GM21786 (cell line): ENCODE measurements at regions not wholly inside any gene's neighbourhood (a gene's known extent, or its start where the extent isn't known, plus 50 kb on each side); places are given as distances from the start of the nearest gene placed in this dataset.

Experiments used
- ATAC-seq: cut with Tn5 transposase; IDR thresholded peaks from one replicate; pipeline ENCODE4 v1.9.1; 2021; ENCODE audit not compliant: unreplicated experiment

DNA sequence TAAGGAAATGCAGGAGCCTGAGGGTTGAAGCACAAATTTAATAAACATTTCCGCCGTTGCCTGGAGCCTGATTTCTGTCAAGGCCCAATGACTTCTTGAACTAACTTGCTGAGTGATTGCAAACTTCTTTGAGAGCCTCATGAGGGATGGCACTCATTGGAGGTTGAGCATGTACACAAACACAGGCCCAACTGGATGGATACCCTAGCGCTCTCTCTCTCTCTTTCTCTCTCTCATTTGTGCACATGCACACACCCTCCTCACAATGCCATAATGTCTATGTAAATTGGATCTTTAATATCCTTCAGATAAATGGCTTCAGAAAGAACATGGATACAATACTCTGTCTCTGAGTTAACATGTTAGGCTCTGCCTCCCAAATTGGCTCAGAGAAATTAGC is 597.7 kb upstream of the CADM1 start:
- ATAC-seq, result no peak

DNA sequence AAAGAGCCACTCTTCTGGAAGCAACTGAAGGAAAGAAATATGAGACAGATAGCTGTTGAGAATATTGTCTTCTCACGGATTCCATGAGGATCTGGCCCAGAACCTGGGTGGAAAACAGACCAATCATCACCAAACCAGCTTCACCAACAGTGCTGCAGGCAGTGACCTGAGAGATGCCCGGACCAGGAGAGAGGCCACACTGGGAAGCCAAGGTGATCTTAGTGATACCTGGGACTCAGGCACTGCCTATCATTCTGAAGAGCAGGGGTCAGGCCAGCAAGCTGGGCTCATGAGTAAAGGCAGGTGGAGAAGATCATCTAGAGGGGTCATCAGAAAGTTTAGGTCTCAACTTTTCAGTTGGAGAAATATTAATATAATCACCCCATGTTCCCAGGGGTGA is 595.8 kb upstream of the CADM1 start:
- ATAC-seq, result no peak

DNA sequence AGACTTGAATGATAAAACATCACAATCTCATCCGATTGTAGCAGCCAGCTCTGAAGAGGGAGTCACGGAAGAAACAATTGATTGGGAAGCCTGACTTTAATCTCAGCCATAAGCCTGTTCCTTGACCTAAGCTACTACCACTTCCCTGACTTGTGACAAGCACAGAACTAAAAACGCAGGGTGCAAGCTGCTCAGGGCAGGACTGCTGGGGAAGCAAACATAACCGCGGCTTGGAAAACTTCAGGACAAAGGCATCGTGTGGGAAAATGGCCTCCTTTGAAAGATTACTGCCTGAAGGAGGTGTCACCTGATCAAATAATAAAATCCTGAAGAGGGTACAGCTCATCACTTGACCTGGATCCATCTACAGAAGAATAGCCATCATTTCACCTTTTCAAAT is 595.3 kb upstream of the CADM1 start:
- ATAC-seq, result no peak

DNA sequence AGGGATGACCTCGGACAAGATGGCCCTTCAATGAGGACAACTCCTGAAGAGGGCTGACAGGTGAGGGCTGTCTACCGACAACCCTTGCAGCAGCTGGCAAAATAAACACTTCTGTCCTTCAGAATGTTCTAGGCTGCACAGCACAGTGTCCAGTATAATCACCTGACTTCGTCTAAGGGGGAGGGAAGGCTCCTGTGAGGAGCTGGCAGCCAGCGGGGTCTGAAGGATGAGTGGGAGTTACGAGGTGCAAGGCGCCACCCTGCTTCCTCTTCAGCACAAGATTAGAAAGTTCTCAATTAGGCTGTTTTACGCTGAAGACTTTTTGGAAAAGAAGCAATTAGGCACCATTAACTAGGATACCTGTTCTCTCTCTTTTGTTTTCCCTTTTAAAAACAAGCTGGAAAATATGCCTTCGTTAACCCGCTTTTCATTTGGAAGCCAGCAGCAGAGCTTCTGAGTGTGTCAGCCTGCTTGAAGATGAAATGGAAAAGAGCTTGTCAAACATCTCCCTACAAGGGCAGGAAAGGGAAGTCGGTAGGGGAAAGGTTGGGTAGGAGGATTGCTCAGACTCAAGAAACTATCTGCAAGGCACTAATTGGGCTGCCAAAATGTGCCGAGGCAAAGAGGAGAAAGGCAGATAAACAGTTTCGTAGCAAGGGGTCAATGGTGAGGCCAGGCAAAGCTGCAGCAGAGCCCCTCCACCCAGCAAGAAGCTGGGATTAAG is 592.2 kb upstream of the CADM1 start:
- ATAC-seq, result no peak

DNA sequence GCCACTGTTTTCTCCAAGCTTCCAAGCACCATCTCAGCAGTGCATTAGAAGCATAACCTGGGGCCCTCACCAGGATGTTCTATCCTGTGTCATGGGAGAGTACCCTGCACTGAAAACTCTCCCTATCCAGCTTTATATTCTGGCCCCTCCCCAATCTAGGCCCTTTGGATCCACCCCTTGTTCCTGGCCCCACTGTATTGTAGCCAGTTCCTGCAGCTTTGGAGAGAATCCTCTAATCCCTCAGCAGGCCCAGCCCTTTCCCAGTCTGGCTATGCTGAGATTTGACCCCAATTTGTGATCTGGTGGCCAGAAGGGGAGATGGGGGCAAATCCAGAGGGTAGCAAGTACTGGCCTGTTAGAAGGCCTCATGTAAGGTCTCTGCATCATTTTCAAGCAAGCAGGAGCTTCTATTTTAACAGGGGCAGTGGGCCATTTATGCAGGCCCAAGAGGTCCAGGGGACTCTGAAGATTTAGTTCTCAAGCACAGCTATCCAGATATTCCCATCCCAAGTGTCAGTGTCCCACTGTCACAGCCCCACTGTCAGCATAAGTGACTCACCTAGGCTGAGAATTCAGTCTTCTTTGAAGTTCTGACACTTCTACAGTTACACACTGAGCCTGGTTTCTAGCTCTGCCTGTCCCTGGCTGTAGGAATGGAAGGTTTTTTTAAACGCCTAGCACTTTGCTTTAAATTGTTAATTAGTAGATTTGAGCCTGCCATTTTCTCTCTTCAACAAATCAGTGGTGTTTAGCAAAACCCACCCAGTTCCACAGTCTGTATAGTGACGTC is 589.5 kb upstream of the CADM1 start:
- no peak for ATAC-seq

DNA sequence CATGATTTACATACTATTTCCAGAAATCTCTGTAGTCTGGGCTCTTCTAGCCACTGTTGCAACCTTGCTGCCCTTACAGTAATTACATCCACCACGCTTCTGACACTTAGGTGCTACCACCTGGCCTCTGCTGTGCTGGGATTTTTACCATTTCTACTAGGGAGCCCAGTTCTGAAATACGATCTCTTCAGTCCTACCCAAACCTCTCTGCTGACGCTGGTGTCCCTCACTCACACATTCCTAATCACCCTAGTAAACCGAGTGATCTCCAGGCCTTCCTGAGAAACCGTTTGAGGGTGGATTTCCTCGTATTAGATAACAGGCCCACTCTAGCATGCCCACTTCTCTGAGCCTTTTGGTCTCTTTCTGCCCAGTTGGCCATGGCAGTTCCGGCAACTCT is 588.9 kb upstream of the CADM1 start:
- no peak for ATAC-seq

DNA sequence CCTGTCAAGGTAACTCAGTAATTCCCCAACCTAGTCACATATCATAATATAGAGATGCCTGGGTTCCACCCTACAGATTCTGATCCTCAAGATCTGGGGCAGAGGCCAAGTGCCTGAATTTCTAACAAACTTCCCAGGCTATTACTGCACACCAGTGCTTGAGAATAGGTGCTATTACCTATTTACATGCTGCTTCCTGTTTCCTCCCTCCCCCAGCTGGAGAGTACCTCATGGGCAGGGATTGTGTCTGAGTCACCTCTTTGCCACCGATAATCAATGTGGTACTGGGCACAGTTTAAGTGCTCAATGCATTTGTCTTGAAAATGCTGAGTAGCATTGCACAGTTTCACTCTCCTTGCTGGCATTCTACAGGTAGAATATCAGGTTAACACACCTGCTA is 582.2 kb upstream of the CADM1 start:
- ATAC-seq, result no peak

DNA sequence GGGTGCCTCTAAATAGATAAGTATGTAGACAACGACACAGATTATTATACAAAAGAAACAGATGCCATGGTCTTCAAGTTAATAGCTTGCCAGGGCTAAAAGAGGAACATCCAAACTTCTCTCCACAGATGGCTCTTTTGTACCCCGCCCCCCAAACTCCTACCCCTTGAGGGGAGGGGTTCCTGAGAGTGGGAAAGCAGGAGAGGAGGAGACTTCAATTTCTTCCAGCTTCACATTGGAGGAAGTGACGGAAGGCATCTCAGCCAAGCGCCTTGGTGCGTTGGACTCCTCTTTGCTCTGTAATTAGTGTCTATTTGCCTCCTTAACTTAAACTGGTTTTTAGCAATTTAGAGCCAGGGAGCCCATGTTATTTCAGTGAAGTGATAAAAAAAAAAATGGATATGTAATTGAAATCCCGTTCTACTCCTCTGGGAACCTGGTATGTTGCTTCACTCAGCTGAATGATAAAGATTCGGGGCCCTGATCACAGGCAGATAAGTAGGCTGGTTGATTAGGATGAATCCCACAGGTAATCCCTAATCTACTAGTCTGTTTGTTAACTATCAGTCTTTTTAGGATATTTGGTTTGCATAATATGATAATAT is 580.9 kb upstream of the CADM1 start:
- no peak for ATAC-seq

DNA sequence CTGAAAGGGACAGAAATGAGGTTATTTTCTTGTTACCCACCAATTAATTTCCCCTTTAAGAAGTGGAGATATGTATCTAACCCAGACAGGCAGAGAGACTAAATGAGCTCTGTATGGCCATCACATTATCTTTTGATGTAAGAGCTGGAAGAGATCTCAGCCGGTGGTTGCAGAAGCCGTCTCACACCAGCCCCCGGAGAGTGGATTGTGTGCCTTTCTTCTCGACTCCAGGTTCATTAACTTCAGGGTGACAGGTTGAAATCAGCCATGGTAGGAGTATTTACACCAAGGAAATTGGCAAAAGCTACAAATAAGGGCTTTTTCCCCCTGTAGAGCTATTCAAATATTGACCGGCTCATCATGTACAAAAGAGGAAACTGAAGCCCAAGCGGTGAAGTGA is 580.3 kb upstream of the CADM1 start:
- no peak for ATAC-seq

DNA sequence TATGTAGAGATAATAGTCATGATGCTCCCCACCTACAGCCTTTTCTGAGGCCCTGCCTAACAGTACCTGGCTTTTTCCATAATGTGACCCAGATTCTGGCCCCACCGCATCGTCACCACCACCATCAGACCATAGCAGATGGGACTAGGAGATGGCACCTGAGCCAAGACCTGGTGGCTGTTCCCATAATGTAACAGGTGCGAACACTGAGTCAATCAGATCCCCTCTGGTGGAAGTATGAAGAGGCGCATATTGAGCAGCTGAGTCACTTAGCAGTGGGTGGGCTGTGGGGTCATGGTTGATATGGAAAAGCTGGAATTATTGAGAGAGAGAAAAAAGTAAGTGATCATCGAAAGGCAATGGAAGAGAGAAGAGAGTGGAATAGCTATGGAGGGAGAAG is 578.0 kb upstream of the CADM1 start:
- ATAC-seq, result no peak

DNA sequence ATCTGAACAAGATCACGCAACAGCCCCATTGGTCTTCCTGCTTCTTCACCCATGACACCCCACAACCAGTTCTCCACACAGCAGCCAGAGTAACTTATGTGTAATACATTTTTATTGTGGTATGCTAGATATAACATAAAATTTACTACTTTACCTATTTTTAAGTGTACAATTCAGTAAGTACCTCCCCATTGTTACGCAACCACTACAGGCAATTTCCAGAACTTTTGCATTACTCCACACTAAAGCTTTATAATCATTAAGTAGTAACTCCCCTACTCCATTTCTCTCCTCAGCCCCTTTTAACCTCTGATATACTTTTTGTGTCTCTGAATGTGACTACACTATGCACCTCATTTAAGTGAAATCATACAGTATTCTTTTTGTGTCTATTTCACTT is 575.4 kb upstream of the CADM1 start:
- no peak for ATAC-seq

DNA sequence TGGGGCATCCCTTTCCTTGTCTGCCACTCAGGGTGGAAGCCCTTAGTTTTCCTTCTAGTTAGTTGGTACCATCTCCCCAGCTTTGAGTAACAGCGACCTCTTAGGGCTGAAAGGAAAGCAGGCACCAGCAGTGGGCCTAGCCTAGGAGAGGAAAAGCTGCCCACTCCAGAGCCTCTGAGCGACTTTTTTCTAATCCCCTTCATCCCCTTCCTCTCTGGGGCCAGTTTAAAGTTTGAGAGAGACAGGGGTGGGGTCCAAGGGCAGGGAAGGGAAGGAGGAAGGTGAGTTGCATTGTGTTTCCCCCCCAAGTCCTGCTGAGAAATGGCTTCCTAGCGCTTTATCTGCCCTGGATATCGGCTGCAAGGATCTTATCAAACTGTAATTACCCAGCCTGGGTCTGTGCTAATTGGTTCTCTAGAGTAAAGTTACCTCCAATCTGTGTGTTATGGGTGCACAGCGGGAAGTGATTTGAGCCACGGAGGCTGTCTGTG is 573.9 kb upstream of the CADM1 start:
- no peak for ATAC-seq

DNA sequence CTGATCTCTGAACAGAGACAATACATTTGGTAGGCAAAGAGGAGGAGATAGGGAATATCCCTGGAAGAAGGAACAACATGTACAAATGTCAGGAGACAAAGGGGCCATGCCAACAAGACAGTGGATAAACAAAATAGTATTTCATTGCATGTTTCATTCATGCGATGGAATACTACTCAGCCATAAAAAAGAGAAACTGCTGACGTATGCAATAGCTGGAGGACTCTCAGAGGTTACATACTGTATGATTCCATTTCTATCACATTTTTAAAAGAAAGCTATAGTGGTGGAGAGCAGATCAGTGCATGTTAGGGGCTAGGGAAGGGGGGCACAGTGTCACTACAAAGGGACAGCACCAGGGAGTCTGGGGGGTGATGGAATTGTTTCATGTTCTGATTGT is 572.9 kb upstream of the CADM1 start:
- no peak for ATAC-seq

DNA sequence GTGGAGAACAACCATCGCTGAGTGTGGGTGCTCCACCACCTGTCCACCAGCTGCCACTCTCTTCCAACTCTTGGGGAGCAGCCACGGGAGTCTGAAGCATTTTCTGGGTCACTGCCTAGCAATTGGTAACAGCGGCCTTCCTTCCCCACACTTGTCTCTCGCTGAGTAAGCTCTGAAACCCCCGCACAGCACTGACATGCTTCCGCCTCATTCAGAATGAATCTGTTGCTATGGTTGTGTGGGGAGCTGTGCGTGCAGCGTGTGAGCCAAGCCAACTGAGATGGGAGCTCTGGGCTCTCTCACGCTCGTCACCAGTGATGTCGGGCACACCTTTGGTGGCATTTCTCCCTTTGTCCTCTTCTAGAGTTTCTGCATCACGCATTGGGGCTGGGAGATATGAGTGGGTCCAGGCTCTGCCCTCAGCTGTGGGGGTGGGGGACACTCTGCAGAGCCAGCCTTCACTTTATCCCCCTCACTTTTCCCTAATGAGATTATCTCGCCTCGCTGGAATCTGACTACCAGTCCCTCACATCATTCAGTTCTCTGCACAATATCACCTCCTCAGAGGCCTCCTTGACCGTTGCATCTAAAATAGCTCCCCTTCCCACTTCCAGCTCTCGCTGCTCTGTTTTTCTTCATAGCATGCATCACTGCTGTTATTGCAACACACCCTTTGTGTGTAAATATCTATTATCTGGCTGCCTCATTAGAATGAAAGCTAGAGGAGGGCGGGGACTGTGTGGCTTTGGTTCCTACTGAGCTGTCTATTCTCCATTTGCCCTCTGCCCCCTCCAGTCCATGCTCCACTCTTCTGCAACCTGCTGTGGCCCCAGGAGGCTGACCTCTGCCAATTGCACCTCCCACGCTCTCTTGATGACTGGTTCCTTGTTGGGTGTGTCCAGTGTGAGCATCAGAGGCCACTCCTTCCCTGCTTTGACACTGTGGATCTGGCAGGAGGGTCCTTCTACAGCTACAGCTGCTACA is 569.9 kb upstream of the CADM1 start:
- peak; percentile 80 for ATAC-seq

DNA sequence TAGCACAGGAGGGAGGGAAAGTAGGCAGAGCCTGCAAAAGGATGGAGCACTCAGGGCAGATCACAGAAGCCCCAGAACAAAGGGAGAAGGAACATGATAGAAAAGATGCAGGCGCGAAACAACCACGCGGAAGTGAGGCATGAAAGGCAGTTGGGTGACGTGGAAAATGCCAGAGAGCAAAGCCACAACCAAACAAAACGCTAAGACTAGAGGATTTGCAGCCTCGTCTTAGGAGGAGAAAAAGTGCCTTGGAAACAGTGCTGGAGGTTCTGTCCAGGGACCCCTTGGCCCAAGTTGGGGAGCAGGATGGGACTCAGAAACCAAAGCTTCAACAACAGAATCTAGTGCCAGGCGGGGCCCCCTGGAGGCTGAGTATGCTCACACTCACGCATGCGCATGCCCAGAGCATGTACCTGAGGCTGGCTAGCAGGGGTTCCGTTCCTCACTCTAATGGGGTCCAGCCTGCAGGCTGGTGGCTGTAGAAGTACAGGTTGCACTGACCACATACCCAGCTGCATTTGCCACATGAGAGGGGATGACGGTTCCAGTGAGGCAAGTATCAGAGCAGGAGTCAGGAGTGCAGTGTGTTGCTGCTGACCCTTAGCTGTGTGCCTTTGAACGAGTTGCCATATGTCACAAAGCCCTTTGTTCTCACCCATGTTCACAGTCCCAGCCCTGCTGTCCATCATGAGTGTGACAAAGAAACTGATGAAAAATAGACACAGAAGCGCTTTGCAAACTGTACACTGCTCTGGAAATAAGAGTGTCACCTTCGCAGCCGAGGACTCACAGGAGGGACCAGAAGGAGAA is 568.6 kb upstream of the CADM1 start:
- ATAC-seq, result no peak

DNA sequence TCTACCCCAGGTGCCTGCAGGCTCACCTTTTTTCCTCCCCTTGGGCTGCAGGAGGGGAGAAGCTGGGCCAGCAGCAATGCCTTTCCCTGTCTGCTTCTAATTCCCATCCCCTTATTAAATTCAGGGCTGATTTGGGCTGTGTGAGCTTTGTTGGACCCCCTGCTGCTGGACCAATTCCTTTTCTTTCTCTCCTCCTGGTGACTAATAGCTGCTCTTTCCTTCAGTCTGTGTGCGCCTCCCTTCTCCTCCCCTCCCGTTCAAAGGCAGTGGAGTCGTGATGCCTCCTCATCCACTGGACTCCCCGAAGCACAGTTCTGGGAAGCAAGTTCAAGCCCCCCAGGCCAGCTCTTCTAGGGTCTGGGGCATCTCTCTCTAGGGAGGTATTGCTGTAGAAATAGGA is 567.9 kb upstream of the CADM1 start:
- no peak for ATAC-seq

DNA sequence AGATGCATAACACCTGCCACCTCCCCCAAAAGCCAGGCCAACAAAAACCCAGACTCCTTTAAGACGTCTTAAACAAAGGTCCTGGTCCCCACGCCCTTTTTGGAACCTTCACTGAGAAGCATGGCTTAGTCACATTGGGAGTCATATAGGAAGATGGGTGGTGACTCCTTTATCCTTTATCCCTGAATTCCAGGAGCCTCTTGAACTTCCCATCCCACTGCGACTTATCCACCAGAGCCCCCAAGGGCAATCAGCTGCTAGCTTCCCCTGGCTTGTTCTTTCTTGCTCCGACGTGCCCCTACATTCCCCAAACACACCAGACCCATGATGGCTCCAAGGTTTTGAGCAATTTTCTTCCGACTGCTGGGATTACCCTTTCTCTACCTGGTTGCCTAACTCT is 567.0 kb upstream of the CADM1 start:
- ATAC-seq, result no peak

DNA sequence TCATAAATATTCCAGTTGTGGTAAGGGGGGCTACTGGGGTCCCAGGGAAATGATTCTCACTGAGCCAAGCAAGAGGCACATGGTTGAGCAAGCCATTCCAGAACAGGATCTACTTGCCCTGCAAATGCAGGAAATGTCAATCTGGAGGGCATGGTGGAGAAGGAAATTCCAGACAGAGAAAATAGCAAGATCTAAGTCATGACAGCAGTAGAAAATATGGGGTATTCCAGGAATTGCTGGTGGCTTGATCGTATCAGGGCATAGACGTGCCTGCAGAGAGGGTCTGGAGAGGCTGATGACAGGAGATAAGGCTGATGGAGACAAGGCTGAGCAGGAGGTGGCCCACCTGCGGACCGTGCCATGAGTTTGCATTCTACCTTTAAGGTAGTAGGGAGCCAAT is 566.3 kb upstream of the CADM1 start:
- ATAC-seq, result no peak

DNA sequence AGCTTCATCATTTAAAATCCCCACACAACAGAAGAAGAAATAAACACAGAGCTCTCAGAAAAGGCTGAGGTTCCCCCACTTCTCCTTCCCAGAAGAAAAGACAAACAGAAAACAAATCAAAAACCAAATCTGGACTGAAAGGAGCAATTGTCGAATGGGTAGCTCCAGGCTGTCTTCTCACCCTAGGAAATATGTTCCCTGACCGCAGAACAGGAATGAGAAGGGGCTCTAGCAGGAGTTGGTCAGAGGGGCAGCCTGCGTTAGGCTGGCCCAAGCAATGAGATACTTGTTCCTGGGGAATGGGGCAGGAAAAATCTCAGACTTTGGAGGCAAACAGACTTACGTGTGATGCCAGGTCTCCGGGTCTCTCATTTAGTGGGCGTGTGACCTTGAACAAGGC is 562.6 kb upstream of the CADM1 start:
- ATAC-seq, result no peak

DNA sequence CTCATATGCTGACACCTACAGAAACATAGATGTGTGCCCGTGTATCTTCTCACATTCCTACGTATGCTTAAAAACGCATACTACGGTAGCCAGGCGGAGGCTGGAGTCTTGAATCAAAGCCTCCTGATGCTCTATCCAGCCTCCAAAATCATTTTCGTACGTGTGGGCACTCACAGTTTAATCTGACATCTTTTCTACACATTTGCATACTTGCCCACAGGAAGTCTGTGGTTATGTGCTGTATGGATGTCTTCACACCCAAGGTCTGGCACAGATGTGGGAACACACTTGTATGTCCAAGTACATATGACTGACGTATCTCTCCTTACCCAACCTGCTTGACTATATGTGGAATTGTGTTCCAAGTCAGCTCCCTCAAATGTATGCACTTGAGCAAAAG is 561.8 kb upstream of the CADM1 start:
- ATAC-seq, result peak; percentile 60
